ENCODE measurements at regions not wholly inside any gene's neighbourhood (a gene's known extent, or its start where the extent isn't known, plus 50 kb on each side); places are given as distances from the start of the nearest gene placed in this dataset.

GRCh38 chr4:15132739-15133138 is 130.5 kb downstream of the CPEB2 start:
- TF ChIP-seq CTCF (IDR thresholded peaks at IDR 0.05 in 8 of 11, conservative IDR thresholded peaks at IDR 0.05 in 3 of 11) (no peak), POLR2A (IDR thresholded peaks at IDR 0.05) (no peak)
